ENCODE measurements at regions not wholly inside any gene's neighbourhood (a gene's known extent, or its start where the extent isn't known, plus 50 kb on each side); places are given as distances from the start of the nearest gene placed in this dataset.

GRCh38 chr3:74510261-74510818 is 104.1 kb downstream of the CNTN3 start:
- no peaks in the 10 kb centered on the region for H3K27me3 ChIP-seq (ENCODE audit: control insufficient read depth, low read length)
- H3K79me2 ChIP-seq (ENCODE audit: control insufficient read depth, low read length), result no peaks in the 10 kb centered on the region
- no peaks in the 10 kb centered on the region for H3K36me3 ChIP-seq (ENCODE audit: control insufficient read depth, low read length)
- no peaks in the 10 kb centered on the region for H3F3A ChIP-seq (ENCODE audit: control insufficient read depth, insufficient read depth)
- H3K9me3 ChIP-seq (ENCODE audit: control insufficient read depth, insufficient read depth, low read length), result no peaks in the 10 kb centered on the region
- no peaks in the 10 kb centered on the region for H4K20me1 ChIP-seq (ENCODE audit: control insufficient read depth, insufficient read depth, low read depth, low read length)
- H3K9me2 ChIP-seq (replicated peaks; ENCODE audit: control insufficient read depth, low read length), result no peaks in the 10 kb centered on the region
- TF ChIP-seq EZH2phosphoT487 (IDR thresholded peaks at IDR 0.05; ENCODE audit: borderline replicate concordance, low read length) (no peak), CTCF (IDR thresholded peaks at IDR 0.05; ENCODE audit: low read depth, low read length, poor library complexity, severe bottlenecking) (no peak)
- no peak overlapping the region for H3K27ac ChIP-seq (ENCODE audit: low read depth, low read length)
- H3K4me2 ChIP-seq (ENCODE audit: low read length), result no peak overlapping the region
- no peaks in the 10 kb centered on the region for H3K4me1 ChIP-seq (ENCODE audit: control insufficient read depth, low read length)
- H3K4me3 ChIP-seq (ENCODE audit: low read length), result no peak overlapping the region

- Histone ChIP-seq H3K9me2 (replicated peaks; ENCODE audit: control insufficient read depth, low read length) (no peaks in the 10 kb centered on the region), H4K20me1 (ENCODE audit: control insufficient read depth, insufficient read depth, low read depth, low read length) (no peaks in the 10 kb centered on the region), H3K79me2 (ENCODE audit: control insufficient read depth, low read length) (no peaks in the 10 kb centered on the region), H3K27me3 (ENCODE audit: control insufficient read depth, low read length) (no peaks in the 10 kb centered on the region), H3F3A (ENCODE audit: control insufficient read depth, insufficient read depth) (no peaks in the 10 kb centered on the region), H3K4me2 (ENCODE audit: low read length) (no peak overlapping the region), H3K4me3 (ENCODE audit: low read length) (no peak overlapping the region), H3K27ac (ENCODE audit: low read depth, low read length) (no peak overlapping the region), H3K36me3 (ENCODE audit: control insufficient read depth, low read length) (no peaks in the 10 kb centered on the region), H3K9me3 (ENCODE audit: control insufficient read depth, insufficient read depth, low read length) (no peaks in the 10 kb centered on the region), H3K4me1 (ENCODE audit: control insufficient read depth, low read length) (no peaks in the 10 kb centered on the region)
- TF ChIP-seq EZH2phosphoT487 (IDR thresholded peaks at IDR 0.05; ENCODE audit: borderline replicate concordance, low read length) (no peak), CTCF (IDR thresholded peaks at IDR 0.05; ENCODE audit: low read depth, low read length, poor library complexity, severe bottlenecking) (no peak)
These were observed 106.8 kb downstream of the CNTN3 start for GRCh38 chr3:74507691-74508090.

GRCh38 chr3:74506246-74506645 is 108.2 kb downstream of the CNTN3 start:
- no peaks in the 10 kb centered on the region for H3K79me2 ChIP-seq (ENCODE audit: control insufficient read depth, low read length)
- H3K4me3 ChIP-seq (ENCODE audit: low read length), result no peak overlapping the region
- H3K27me3 ChIP-seq (ENCODE audit: control insufficient read depth, low read length), result no peaks in the 10 kb centered on the region
- no peak overlapping the region for H3K4me2 ChIP-seq (ENCODE audit: low read length)
- no peaks in the 10 kb centered on the region for H3K9me3 ChIP-seq (ENCODE audit: control insufficient read depth, insufficient read depth, low read length)
- no peaks in the 10 kb centered on the region for H3K36me3 ChIP-seq (ENCODE audit: control insufficient read depth, low read length)
- H3F3A ChIP-seq (ENCODE audit: control insufficient read depth, insufficient read depth), result no peaks in the 10 kb centered on the region
- TF ChIP-seq EZH2phosphoT487 (IDR thresholded peaks at IDR 0.05; ENCODE audit: borderline replicate concordance, low read length) (no peak), CTCF (IDR thresholded peaks at IDR 0.05; ENCODE audit: low read depth, low read length, poor library complexity, severe bottlenecking) (no peak)
- H3K27ac ChIP-seq (ENCODE audit: low read depth, low read length), result no peak overlapping the region
- no peaks in the 10 kb centered on the region for H3K4me1 ChIP-seq (ENCODE audit: control insufficient read depth, low read length)
- H4K20me1 ChIP-seq (ENCODE audit: control insufficient read depth, insufficient read depth, low read depth, low read length), result no peaks in the 10 kb centered on the region
- H3K9me2 ChIP-seq (replicated peaks; ENCODE audit: control insufficient read depth, low read length), result no peaks in the 10 kb centered on the region
